Cardiac septum (tissue), 1 donor: ENCODE measurements at regions not wholly inside any gene's neighbourhood (a gene's known extent, or its start where the extent isn't known, plus 50 kb on each side); places are given as distances from the start of the nearest gene placed in this dataset.

Source experiments
- DNase-seq: peaks from one replicate; pipeline ENCODE4 v3.0.0-alpha.2; 2020; ENCODE audit warnings: low spot score
- intact Hi-C: fragments of 100-400 bp; cut with DNase I; formaldehyde crosslinking; loops from one replicate; pipeline ENCODE4 v1.14.0; 2022
- donor health status: DM: no; HTN: no; CAD: no.

- DNase-seq: no peak
- intact Hi-C loops: no loop called here
These were observed 83.4 kb downstream of the KCNRG start for GRCh38 chr13:50098693-50099092.

- intact Hi-C loops: no loop called here
- no peak for DNase-seq
These were observed 84.2 kb downstream of the KCNRG start for GRCh38 chr13:50099473-50099872.

DNA sequence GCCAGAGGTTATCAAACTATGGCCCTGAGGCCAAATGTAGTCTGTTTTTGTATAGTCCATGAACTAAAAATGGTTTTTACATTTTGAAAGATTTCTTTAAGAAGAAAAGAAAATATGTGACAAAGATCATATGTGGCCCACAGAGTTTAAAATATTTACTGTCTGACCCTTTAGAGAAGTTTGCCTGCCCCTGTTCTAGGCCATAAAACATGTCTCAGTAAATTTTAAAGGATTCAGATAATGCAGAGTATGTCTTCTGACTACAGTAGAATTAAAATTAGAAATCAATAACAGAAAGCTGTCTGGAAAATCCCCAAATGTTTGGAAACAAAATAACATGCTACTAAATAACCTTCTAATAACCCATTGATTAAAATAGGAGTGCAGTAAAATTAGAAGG is 86.3 kb downstream of the KCNRG start:
- no peak for DNase-seq
- intact Hi-C loops: no loop called here

GRCh38 chr13:50104493-50104892 is 89.2 kb downstream of the KCNRG start:
- intact Hi-C loops: no loop called here
- DNase-seq: no peak

GRCh38 chr13:50106559-50106958 is 91.3 kb downstream of the KCNRG start:
- no peak for DNase-seq
- intact Hi-C loops: no loop called here

- DNase-seq: no peak
- intact Hi-C loops: no loop called here
These were observed 92.0 kb downstream of the KCNRG start for GRCh38 chr13:50107205-50107604.

- intact Hi-C loops: no loop called here
These were observed 99.7 kb downstream of the KCNRG start for GRCh38 chr13:50114961-50115360.

DNA sequence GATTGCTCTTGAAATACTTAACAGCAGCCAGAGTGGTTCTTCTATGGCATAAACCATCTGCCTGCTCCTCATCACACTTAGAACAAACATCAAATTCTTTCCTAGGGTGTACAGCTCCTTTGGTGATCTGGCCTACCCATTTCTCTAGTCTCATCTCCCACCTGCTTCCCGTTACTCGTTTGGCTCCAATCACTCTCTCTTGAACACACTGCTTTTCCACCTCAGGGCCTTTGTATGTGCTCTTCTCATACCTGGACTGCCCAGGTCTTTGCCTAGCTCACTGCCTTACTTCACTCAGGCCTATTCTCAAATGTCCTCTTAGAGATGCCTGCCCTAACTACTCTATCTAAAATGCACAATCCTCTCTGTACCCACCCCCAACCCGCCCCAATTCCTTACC is 100.5 kb downstream of the KCNRG start:
- intact Hi-C loops: no loop called here
- DNase-seq: no peak

More at GRCh38 chr13:50114961-50115360, 99.7 kb downstream of the KCNRG start:
- no peak for DNase-seq

GRCh38 chr13:50116430-50116973 is 101.3 kb downstream of the KCNRG start:
- DNase-seq: no peak
- intact Hi-C loops: no loop called here

DNA sequence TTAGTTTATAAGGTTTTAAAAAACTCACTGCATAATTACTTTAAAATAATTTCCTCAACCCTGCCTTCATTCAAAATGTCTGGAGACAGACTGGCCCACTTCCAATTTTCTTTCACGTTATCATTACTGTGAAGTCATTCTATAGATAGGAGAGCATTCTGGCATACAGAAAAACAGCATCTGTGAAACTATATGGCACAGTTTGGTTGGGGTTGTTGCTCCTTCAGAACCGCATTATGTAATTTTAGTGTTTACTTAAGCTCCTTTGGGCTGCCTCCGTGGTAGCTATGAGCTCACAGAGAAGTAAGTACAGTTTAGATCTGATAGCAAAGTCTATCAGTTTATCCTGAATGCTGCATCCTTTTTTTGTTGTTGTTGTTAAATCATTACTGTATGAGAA is 104.3 kb downstream of the KCNRG start:
- no peak for DNase-seq
- intact Hi-C loops: no loop called here

DNA sequence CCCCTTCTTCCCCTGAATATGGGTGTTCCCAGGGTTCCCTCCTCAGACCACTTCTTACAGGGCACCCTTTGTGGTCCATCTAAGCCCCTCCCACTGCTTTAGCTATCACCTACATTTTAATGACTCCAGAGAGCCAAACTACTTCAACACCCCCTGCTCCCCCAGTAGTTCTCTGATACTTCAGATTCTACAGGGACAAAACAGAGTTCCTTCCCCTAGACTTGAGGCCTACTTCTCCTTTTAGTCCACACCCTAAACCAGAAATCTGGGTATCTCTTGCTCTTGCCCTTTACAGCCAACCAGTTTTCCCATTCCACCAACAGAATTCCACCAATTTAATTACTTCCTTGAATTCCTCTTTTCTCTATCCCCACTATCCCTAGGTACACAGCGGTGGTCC is 107.2 kb downstream of the KCNRG start:
- intact Hi-C loops: loop anchor here (5.0 to 10.0 kb wide), 2 partner anchors 582 to 790 kb away; no protein-coding TSS in a partner anchor
- no peak for DNase-seq

GRCh38 chr13:50123002-50123401 is 107.8 kb downstream of the KCNRG start:
- DNase-seq: no peak
- intact Hi-C loops: loop anchor here (5.0 to 10.0 kb wide), 2 partner anchors 582 to 789 kb away; no protein-coding TSS in a partner anchor

DNA sequence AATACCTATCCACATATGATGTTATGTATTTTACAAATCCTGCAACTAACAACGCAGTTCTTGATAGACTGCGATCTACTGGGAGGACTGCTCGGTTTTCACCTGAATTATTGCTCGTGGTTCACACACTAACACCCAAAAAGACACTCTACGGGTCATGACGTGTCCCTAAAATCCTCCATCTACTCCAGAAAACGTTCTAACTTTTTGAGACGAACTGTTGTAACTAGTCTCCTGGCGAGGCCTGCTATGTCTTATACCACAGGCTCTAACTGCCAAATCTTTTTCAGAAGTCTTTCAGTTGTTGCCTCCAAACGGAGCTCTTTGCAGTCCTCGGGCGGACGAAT is 108.2 kb downstream of the KCNRG start:
- DNase-seq: no peak

GRCh38 chr13:50123862-50124535 is 108.8 kb downstream of the KCNRG start:
- intact Hi-C loops: loop anchor here (2.0 to 10.0 kb wide), 4 partner anchors 41 to 788 kb away; partner anchors contain the start of gene TRIM13

More for the DNA sequence above, 108.2 kb downstream of the KCNRG start:
- intact Hi-C loops: loop anchor here (5.0 to 10.0 kb wide), 2 partner anchors 581 to 789 kb away; no protein-coding TSS in a partner anchor

GRCh38 chr13:50124536-50125303 is 109.5 kb downstream of the KCNRG start:
- intact Hi-C loops: loop anchor here (2.0 to 10.0 kb wide), 4 partner anchors 42 to 788 kb away; partner anchors contain the start of gene TRIM13
- DNase-seq: peak; percentile 98

More at GRCh38 chr13:50123862-50124535, 108.8 kb downstream of the KCNRG start:
- peak; percentile 95 for DNase-seq

DNA sequence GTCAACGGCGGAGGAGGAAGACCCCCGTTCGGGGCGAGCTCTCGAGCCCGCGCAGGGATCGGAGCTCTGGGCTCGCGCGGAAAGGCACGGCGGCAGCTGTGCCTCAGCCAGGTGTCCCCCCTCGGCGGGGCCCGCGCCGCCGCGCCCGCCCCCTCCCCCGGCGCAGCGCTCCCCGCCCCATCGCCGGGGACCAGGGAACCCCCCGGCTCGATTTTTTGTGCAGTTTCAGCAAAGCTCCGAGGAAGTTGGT is 110.0 kb downstream of the KCNRG start:
- DNase-seq: no peak
- intact Hi-C loops: loop anchor here (2.0 to 10.0 kb wide), 3 partner anchors 42 to 580 kb away; partner anchors contain the start of gene TRIM13

GRCh38 chr13:50125554-50126262 is 110.5 kb downstream of the KCNRG start:
- peak; percentile 97 for DNase-seq
- intact Hi-C loops: loop anchor here (2.0 to 10.0 kb wide), 3 partner anchors 43 to 579 kb away; partner anchors contain the start of gene TRIM13

DNA sequence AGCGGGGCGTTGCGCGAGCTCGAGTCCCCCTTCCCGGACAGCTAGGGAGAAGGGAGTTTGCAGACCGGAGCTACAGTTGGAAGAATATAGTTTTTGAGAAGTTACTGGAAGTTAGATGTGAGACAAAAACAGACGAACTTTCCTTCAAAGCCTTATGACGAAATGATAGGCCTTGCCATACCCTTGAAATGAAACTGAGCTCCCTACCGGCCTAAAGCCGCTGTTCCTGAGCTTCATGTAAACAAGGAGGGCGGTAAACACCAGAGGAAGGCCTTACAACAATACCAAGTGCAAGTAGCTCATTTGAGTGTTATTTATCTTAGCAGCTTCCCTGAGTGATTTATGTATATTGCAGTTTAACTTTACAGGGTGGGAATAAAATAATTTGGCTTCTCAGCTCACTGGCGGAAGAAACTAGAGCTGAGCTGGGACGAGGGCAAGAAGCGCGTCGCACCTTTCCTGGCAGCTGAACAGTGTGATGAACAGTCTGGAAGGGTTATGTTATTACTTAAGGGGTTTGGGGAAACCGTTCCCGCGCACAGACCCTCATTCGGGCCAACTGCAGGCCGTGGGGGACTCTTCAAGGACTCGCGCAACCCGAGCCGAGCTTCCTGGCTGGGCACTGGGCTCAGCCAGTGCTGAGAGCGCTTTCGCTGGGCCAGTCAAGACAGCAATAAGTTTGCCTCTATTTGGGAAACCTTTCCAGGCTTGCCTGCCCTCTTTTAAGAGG is 111.2 kb downstream of the KCNRG start:
- no peak for DNase-seq
- intact Hi-C loops: loop anchor here (10.0 kb wide), 1 partner anchor 578 kb away; no protein-coding TSS in a partner anchor
